Activated B cell treated with CpG ODN at 0.5 μM for 24 hours (primary cell): ENCODE measurements at regions not wholly inside any gene's neighbourhood (a gene's known extent, or its start where the extent isn't known, plus 50 kb on each side); places are given as distances from the start of the nearest gene placed in this dataset.
"Not testable (repeated sequence)": the region's sequence is repeated elsewhere in the genome, so short reads cannot be mapped to it uniquely, and the experiment has no call there.

Experiments used
- ATAC-seq: fragments of 200-7000 bp; cut with Tn5 transposase; one replicate; pipeline ENCODE4 v1.10.0; 2021; ENCODE audit warnings: low read depth, mild to moderate bottlenecking, moderate library complexity
- CTCF ChIA-PET: fragments of 350-600 bp; sonication (Branson Sonifier 250); formaldehyde crosslinking; loops from one replicate; lab custom pipeline; 2021; ENCODE audit warnings: antibody characterized with exemption; lab: Charles Lee
- POLR2A ChIA-PET: fragments of 350-600 bp; sonication (Branson Sonifier 250); formaldehyde crosslinking; loops from one replicate; lab custom pipeline; 2021; ENCODE audit warnings: antibody characterized with exemption; lab: Charles Lee
- DNase-seq: peaks from one replicate; pipeline ENCODE4 v3.0.0; 2022
- H3K27ac Mint-ChIP-seq: one replicate; pipeline ENCODE4 v1.8.0; 2020; ENCODE audit warnings: mixed read lengths
- H3K27me3 Mint-ChIP-seq: one replicate; pipeline ENCODE4 v1.8.0; 2021; ENCODE audit warnings: mixed read lengths
- H3K36me3 Mint-ChIP-seq: one replicate; pipeline ENCODE4 v1.8.0; 2021; ENCODE audit warnings: low read depth, mixed read lengths
- H3K4me1 Mint-ChIP-seq: one replicate; pipeline ENCODE4 v1.8.0; 2021; ENCODE audit warnings: mixed read lengths
- H3K4me3 Mint-ChIP-seq: one replicate; pipeline ENCODE4 v1.8.0; 2020; ENCODE audit warnings: mild to moderate bottlenecking, mixed read lengths
- H3K9me3 Mint-ChIP-seq: one replicate; pipeline ENCODE4 v1.8.0; 2020; ENCODE audit warnings: mixed read lengths
- CTCF ChIP-seq: fragments of 200-600 bp; IDR thresholded peaks from one replicate; pipeline ENCODE4 v1.8.0; 2022; ENCODE audit warnings: antibody characterized with exemption, mild to moderate bottlenecking
- intact Hi-C: fragments of 100-400 bp; cut with micrococcal nuclease; formaldehyde crosslinking; loops from one replicate; pipeline ENCODE4 v1.15.1; 2024

GRCh38 chr13:54775501-54776191 lies 1747.0 kb downstream of the OLFM4 start:
- H3K4me1 Mint-ChIP-seq: no peaks in the 10 kb centered on the region
- H3K9me3 Mint-ChIP-seq: peaks cover 11% of the 10 kb centered on the region
- ChIA-PET CTCF (no interaction called here), POLR2A (no interaction called here)
- no peak for TF ChIP-seq CTCF
- no peaks in the 10 kb centered on the region for H3K27me3 Mint-ChIP-seq
- H3K4me3 Mint-ChIP-seq: no peak overlapping the region
- no peak overlapping the region for H3K27ac Mint-ChIP-seq
- no peaks in the 10 kb centered on the region for H3K36me3 Mint-ChIP-seq
- intact Hi-C loops: no loop called here
- no peak for DNase-seq
- no peak for ATAC-seq

DNA sequence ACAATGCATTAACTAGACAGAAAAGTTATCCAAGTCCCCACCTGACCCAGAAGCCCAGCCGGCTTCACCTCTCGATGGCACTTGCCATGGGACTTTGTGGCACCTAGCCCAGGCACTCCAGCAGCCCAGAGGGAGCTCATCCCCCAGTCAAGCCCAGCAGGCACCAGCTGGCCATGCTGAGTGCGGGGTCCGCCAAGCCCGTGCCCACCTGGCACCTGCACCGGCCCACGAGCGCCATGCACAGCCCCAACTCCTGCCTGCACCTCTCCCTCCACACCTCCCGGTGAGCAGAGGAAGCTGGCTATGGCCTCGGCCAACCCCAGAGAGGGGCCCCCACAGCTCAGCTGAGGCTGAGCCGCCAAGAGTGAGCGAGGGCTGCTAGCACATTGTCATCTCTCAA lies 1759.1 kb downstream of the OLFM4 start:
- peaks cover 17% of the 10 kb centered on the region for H3K9me3 Mint-ChIP-seq
- H3K4me3 Mint-ChIP-seq: no peak overlapping the region
- POLR2A ChIA-PET: no interaction called here
- no peaks in the 10 kb centered on the region for H3K27me3 Mint-ChIP-seq
- TF ChIP-seq CTCF: no peak
- H3K4me1 Mint-ChIP-seq: no peaks in the 10 kb centered on the region
- ATAC-seq (no peak), DNase-seq (no peak)
- no peaks in the 10 kb centered on the region for H3K36me3 Mint-ChIP-seq
- H3K27ac Mint-ChIP-seq: no peak overlapping the region
- CTCF ChIA-PET: no interaction called here
- intact Hi-C loops: no loop called here

DNA sequence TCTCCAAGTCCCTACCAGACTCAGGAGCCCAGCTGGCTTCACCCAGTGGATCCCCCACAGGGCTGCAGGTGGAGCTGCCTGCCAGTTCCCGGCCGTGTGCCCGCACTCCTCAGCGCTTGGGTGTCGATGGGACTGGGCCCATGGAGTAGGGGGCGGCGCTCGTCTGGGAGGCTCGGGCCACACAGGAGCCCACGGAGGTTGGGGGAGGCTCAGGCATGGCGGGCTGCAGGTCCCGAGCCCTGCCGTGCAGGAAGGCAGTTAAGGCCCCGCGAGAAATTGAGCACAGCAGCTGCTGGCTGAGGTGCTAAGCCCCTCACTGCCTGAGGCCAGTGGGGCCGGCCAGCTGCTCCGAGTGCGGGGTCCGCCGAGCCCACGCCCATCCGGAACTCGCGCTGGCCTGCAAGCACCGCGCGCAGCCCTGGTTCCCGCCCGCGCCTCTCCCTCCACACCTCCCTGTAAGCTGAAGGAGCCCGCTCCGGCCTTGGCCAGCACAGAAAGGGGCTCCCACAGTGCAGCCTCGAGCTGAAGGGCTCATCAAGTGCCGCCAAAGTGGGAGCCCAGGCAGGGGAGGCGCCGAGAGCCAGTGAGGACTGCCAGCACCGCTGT lies 1771.1 kb downstream of the OLFM4 start:
- Mint-ChIP-seq H3K36me3 (no peaks in the 10 kb centered on the region), H3K9me3 (peaks cover 6% of the 10 kb centered on the region), H3K27me3 (no peaks in the 10 kb centered on the region), H3K27ac (no peak overlapping the region), H3K4me1 (no peaks in the 10 kb centered on the region), H3K4me3 (no peak overlapping the region)
- DNase-seq: no peak
- ATAC-seq: no peak
- POLR2A ChIA-PET: no interaction called here
- intact Hi-C loops: no loop called here
- TF ChIP-seq CTCF: no peak
- CTCF ChIA-PET: no interaction called here

DNA sequence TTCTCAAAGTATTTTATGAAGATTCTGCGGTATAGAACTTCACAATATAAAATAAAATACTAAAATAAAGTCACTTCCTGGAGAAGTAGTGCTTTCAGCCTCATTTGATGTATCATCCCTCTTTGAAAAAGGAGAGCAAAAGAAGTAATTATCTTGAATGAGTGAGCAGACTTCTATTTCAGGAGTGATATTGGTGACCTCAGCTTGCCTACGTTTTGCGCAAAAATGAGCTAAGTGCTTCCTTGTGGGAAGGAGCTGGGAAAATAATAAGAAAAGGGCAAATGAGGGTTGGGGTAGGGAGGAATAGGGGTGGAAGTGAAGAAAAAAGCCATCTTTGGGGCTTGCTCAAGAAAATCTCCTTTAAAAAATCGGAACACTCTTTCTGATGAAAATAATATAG lies 1773.6 kb downstream of the OLFM4 start:
- no peak for TF ChIP-seq CTCF
- H3K4me3 Mint-ChIP-seq: no peak overlapping the region
- ChIA-PET CTCF (no interaction called here), POLR2A (no interaction called here)
- intact Hi-C loops: no loop called here
- DNase-seq (no peak), ATAC-seq (no peak)
- H3K27ac Mint-ChIP-seq: no peak overlapping the region
- peaks cover 6% of the 10 kb centered on the region for H3K9me3 Mint-ChIP-seq
- no peaks in the 10 kb centered on the region for H3K36me3 Mint-ChIP-seq
- H3K27me3 Mint-ChIP-seq: no peaks in the 10 kb centered on the region
- H3K4me1 Mint-ChIP-seq: no peaks in the 10 kb centered on the region

GRCh38 chr13:54805743-54806142 lies 1777.1 kb downstream of the OLFM4 start:
- intact Hi-C loops: no loop called here
- ChIA-PET POLR2A (no interaction called here), CTCF (no interaction called here)
- ATAC-seq (no peak), DNase-seq (no peak)
- Mint-ChIP-seq H3K27me3 (no peaks in the 10 kb centered on the region), H3K4me1 (no peaks in the 10 kb centered on the region), H3K27ac (no peak overlapping the region), H3K4me3 (no peak overlapping the region), H3K36me3 (no peaks in the 10 kb centered on the region), H3K9me3 (peaks cover 3% of the 10 kb centered on the region)
- TF ChIP-seq CTCF: no peak

DNA sequence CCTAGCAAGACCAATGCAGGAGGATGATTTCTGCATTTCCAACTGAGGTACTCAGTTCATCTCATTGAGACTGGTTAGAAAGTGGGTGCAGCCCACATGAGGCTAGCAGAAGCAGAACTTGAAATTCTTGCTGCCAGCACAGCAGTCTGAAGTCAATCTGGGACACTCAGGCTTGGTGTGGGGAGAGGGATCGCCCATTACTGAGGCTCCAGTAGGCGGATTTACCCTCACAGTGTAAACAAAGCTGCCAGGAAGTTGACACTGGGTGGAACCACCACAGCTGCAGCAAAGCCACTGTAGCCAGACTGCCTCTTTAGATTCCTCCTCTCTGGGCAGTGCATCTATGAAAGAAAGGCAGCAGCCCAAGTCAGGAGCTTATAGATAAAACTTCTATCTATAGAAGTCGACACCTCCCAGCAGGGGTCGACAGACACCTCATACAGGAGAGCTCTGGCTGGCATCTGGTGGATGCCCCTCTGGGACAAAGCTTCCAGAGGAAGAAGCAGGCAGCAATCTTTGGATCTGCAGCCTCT lies 1793.4 kb downstream of the OLFM4 start:
- H3K4me1 Mint-ChIP-seq, DNase-seq, CTCF ChIA-PET, ATAC-seq, POLR2A ChIA-PET, H3K4me3 Mint-ChIP-seq, intact Hi-C loops, H3K27ac Mint-ChIP-seq, H3K27me3 Mint-ChIP-seq, H3K36me3 Mint-ChIP-seq: not testable (repeated sequence)
- peaks cover 11% of the 10 kb centered on the region for H3K9me3 Mint-ChIP-seq

GRCh38 chr13:54829391-54830068 lies 1800.9 kb downstream of the OLFM4 start:
- H3K36me3 Mint-ChIP-seq, DNase-seq, H3K9me3 Mint-ChIP-seq, H3K27ac Mint-ChIP-seq, POLR2A ChIA-PET, CTCF ChIA-PET, intact Hi-C loops, ATAC-seq, H3K27me3 Mint-ChIP-seq, H3K4me1 Mint-ChIP-seq, H3K4me3 Mint-ChIP-seq: not testable (repeated sequence)
